ENCODE measurements at regions not wholly inside any gene's neighbourhood (a gene's known extent, or its start where the extent isn't known, plus 50 kb on each side); places are given as distances from the start of the nearest gene placed in this dataset.
A peak's percentile ranks its signal among the peaks of the same experiment; 100 is the strongest.

DNA sequence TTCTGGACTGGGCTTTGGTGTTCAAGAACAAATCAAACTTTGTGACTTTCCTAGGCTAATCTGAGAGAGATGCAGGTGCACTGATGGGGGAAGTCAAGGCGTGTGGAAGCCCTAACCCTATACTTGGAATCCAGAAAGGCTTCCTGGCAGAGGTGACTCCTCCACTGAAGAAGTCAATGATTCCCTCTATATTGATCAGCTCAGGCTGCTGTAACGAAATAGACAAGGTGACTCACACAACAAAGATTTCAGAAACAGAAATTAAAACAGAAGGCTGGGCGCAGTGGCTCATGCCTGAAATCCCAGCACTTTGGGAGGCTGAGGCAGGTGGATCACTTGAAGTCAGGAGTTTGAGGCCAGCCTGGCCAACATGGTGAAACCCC lies 69.6 kb upstream of the GGTA1 start:
- H3K27me3 ChIP-seq (ENCODE audit: control insufficient read depth in 5 of 5, insufficient read depth in 4 of 5, low read length in 5 of 5), result no peaks in the 10 kb centered on the region
- peak overlapping the region in 2 of 5 donors; percentile 9 to 44 for H3K9ac ChIP-seq (ENCODE audit: low read length in 5 of 5)
- H3K27ac ChIP-seq (ENCODE audit: low read depth, low read length), result peak overlapping the region; percentile 74
- H3K4me3 ChIP-seq (ENCODE audit: low read depth in 1 of 5, low read length in 5 of 5), result peak overlapping the region in 1 of 5 donors; percentile 45
- H3K36me3 ChIP-seq (ENCODE audit: control insufficient read depth in 5 of 5, insufficient read depth in 5 of 5, low read length in 5 of 5), result peaks cover 0 to 2% (median 0%) of the 10 kb centered on the region in 5 donors
- no peaks in the 10 kb centered on the region for H3K9me3 ChIP-seq (ENCODE audit: control insufficient read depth in 5 of 5, low read length in 5 of 5)
- peaks cover 14 to 36% (median 33%) of the 10 kb centered on the region in 5 donors for H3K4me1 ChIP-seq (ENCODE audit: control insufficient read depth in 5 of 5, insufficient read depth in 5 of 5, low read length in 5 of 5)

DNA sequence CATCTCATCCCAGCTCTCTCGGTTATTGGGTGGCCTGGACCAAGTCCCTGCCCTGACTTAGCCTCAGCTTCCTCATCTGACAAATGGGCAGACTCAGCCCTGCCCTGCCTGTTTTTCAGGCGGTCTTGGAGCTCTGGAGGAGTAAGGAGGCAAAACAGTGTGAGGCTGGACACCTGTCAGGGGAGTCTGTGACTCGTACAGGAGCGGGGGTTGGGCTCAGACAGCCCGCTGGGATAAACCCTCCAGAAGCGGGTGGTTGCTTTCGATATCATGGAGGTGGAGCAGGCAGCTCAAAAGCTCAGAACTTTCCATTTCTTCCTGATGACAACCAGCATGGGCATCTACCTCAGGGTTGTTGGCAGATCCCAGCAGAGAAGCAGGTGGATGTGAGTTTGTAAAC lies 72.9 kb upstream of the GGTA1 start:
- Histone ChIP-seq H3K9ac (ENCODE audit: low read length in 5 of 5) (no peak overlapping the region), H3K4me3 (ENCODE audit: low read depth in 1 of 5, low read length in 5 of 5) (no peak overlapping the region), H3K9me3 (ENCODE audit: control insufficient read depth in 5 of 5, low read length in 5 of 5) (no peaks in the 10 kb centered on the region), H3K36me3 (ENCODE audit: control insufficient read depth in 5 of 5, insufficient read depth in 5 of 5, low read length in 5 of 5) (peaks cover 0 to 2% (median 0%) of the 10 kb centered on the region in 5 donors), H3K27me3 (ENCODE audit: control insufficient read depth in 5 of 5, insufficient read depth in 4 of 5, low read length in 5 of 5) (no peaks in the 10 kb centered on the region), H3K27ac (ENCODE audit: low read depth, low read length) (no peak overlapping the region), H3K4me1 (ENCODE audit: control insufficient read depth in 5 of 5, insufficient read depth in 5 of 5, low read length in 5 of 5) (peaks cover 12 to 29% (median 22%) of the 10 kb centered on the region in 5 donors)

DNA sequence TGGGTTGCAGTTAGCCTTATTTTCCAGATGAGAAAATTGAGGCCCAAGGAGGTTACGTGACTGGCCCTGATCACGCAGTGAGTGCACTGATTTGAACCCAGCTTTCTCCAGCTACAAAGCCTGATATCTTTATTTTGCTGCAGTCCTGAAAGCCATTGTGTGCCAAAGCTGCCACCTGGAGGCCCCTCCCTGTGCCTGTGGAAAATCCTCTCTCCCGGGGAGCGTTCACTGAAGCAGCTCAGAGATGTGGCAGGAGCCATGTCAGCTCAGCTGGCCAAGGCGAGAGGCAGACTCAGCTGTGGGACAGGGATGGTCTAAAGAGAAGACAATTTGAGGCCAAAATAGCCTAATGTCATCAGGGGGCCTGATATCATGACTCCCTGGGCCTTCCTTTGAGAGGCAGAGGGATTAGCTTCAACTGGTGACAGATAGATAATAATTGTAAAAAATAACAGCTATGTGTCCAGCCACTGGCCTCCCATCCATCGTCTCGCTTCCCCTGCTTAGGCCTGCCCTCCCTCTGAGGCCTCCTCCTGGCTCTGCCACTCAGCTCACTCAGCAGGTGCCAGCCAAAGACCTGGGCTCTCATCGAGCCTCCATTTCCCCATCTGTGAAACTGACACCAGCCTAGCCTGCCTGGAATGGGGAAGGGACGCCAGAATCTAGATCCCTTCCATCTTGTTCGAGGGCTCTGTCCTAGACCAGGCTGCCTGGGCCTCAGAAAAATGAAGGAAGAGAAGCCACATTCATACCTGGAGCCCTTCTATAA lies 74.3 kb upstream of the GGTA1 start:
- H3K36me3 ChIP-seq (ENCODE audit: control insufficient read depth in 5 of 5, insufficient read depth in 5 of 5, low read length in 5 of 5), result peaks cover 0 to 2% (median 0%) of the 10 kb centered on the region in 5 donors
- H3K9me3 ChIP-seq (ENCODE audit: control insufficient read depth in 5 of 5, low read length in 5 of 5), result no peaks in the 10 kb centered on the region
- H3K27me3 ChIP-seq (ENCODE audit: control insufficient read depth in 5 of 5, insufficient read depth in 4 of 5, low read length in 5 of 5), result no peaks in the 10 kb centered on the region
- peaks cover 3 to 16% (median 8%) of the 10 kb centered on the region in 5 donors for H3K4me1 ChIP-seq (ENCODE audit: control insufficient read depth in 5 of 5, insufficient read depth in 5 of 5, low read length in 5 of 5)
- no peak overlapping the region for H3K4me3 ChIP-seq (ENCODE audit: low read depth in 1 of 5, low read length in 5 of 5)
- peak overlapping the region in 1 of 5 donors; percentile 27 for H3K9ac ChIP-seq (ENCODE audit: low read length in 5 of 5)
- H3K27ac ChIP-seq (ENCODE audit: low read depth, low read length), result no peak overlapping the region

DNA sequence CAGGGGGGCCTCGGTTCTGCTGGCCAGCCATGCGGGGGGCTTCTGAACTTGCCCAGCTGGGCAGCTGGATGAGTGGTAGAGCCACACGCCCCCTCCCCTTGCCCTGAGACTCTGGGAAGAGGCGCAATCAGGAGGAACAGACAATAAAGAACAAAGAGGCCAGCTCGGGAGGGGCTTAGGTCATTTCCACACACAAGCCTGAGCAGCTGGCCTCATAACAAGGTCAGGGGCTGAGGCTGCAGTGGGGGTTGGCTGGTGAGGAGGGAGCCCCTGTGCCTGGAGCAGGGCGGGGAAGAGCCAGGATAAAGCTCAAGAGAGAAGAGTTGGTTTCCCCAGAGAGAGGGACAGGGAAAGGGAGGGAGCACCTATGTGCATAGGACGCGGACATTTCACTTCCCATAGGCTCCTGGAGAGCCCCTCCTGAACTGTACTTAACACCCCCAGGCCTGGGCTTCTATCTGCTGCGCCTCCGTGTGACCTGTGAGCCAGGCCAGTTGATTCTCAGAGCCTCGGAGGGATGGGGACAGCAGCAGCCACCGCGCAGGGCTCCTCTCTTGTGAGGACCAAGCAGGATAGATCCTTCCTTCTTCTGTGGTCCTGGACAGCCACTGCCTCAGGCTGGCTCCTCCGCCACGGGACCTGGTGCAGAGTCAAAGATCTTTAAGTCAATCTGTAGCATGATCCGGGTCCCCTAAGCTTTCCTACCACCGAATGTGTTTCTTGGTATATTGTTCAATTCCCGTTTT lies 75.3 kb upstream of the GGTA1 start:
- Histone ChIP-seq H3K4me3 (ENCODE audit: low read depth in 1 of 5, low read length in 5 of 5) (no peak overlapping the region), H3K27ac (ENCODE audit: low read depth, low read length) (no peak overlapping the region), H3K4me1 (ENCODE audit: control insufficient read depth in 5 of 5, insufficient read depth in 5 of 5, low read length in 5 of 5) (peaks cover 0 to 10% (median 0%) of the 10 kb centered on the region in 5 donors), H3K27me3 (ENCODE audit: control insufficient read depth in 5 of 5, insufficient read depth in 4 of 5, low read length in 5 of 5) (no peaks in the 10 kb centered on the region), H3K9ac (ENCODE audit: low read length in 5 of 5) (peak overlapping the region in 1 of 5 donors; percentile 11), H3K36me3 (ENCODE audit: control insufficient read depth in 5 of 5, insufficient read depth in 5 of 5, low read length in 5 of 5) (peaks cover 0 to 2% (median 0%) of the 10 kb centered on the region in 5 donors), H3K9me3 (ENCODE audit: control insufficient read depth in 5 of 5, low read length in 5 of 5) (no peaks in the 10 kb centered on the region)

DNA sequence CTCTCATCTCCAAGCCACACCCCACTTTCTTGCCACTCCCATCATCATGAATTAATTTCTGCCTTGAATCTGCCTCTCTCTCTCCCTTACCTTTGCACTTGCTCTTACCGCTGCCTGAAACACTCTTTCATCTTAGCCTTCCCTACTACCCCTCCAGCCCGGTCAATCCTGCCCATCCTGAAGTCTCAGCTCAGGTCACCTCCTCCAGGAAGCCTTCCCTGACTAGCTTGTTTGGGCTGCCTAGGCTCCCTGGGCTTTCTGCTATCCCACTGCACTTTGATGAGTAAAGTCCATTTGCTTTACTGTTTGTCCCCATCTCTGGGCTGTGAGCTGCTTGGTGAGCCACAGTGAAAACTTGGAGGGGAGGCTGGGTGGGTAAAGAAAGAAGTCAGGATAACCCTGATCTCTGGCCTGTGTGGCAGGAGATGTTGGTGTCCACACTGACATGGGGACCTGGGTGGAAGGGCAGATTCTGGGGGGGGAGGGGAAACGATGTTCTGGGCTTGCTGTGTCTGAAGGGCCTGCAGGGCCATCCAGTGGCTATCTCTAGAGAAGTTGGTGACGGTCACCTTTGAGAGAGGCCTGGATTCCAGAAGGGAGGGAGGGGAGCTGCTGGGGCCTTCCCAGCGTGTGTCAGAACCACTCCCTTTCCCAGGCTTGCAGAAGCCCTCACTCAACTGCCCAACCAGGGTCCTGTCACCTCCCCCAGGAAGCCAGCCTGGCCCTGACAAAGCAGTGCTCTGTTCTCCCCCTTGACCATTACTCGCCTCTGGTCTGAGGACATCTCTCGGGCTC lies 75.0 kb upstream of the DAB2IP start:
- Histone ChIP-seq H3K27me3 (ENCODE audit: control insufficient read depth in 5 of 5, insufficient read depth in 4 of 5, low read length in 5 of 5) (no peaks in the 10 kb centered on the region), H3K9me3 (ENCODE audit: control insufficient read depth in 5 of 5, low read length in 5 of 5) (no peaks in the 10 kb centered on the region), H3K9ac (ENCODE audit: low read length in 5 of 5) (no peak overlapping the region), H3K4me1 (ENCODE audit: control insufficient read depth in 5 of 5, insufficient read depth in 5 of 5, low read length in 5 of 5) (peaks cover 0 to 10% (median 0%) of the 10 kb centered on the region in 5 donors), H3K27ac (ENCODE audit: low read depth, low read length) (no peak overlapping the region), H3K36me3 (ENCODE audit: control insufficient read depth in 5 of 5, insufficient read depth in 5 of 5, low read length in 5 of 5) (no peaks in the 10 kb centered on the region), H3K4me3 (ENCODE audit: low read depth in 1 of 5, low read length in 5 of 5) (no peak overlapping the region)

DNA sequence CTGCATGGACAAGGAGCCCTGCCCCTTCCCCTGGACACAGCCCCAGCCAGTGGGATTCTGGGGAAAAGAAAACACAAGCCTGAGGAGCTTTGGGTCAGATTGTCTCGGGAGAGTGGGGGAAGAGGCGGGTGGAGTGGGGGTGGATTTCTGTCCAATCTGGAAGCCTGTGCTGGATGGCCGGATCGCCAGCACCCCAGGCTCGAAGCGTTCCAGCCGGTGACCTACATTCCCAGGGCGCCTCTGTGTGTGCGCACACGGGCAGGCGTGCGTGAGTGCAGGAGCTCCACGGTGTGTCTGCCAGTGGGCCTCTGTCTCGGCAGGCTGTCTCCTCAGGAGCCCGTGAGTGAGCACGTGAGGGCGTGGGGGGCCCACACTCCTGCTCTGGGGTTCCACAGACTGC lies 74.3 kb upstream of the DAB2IP start:
- no peak overlapping the region for H3K9ac ChIP-seq (ENCODE audit: low read length in 5 of 5)
- no peaks in the 10 kb centered on the region for H3K36me3 ChIP-seq (ENCODE audit: control insufficient read depth in 5 of 5, insufficient read depth in 5 of 5, low read length in 5 of 5)
- no peaks in the 10 kb centered on the region for H3K27me3 ChIP-seq (ENCODE audit: control insufficient read depth in 5 of 5, insufficient read depth in 4 of 5, low read length in 5 of 5)
- H3K4me1 ChIP-seq (ENCODE audit: control insufficient read depth in 5 of 5, insufficient read depth in 5 of 5, low read length in 5 of 5), result peaks cover 0 to 10% (median 0%) of the 10 kb centered on the region in 5 donors
- no peaks in the 10 kb centered on the region for H3K9me3 ChIP-seq (ENCODE audit: control insufficient read depth in 5 of 5, low read length in 5 of 5)
- no peak overlapping the region for H3K4me3 ChIP-seq (ENCODE audit: low read depth in 1 of 5, low read length in 5 of 5)
- H3K27ac ChIP-seq (ENCODE audit: low read depth, low read length), result no peak overlapping the region

DNA sequence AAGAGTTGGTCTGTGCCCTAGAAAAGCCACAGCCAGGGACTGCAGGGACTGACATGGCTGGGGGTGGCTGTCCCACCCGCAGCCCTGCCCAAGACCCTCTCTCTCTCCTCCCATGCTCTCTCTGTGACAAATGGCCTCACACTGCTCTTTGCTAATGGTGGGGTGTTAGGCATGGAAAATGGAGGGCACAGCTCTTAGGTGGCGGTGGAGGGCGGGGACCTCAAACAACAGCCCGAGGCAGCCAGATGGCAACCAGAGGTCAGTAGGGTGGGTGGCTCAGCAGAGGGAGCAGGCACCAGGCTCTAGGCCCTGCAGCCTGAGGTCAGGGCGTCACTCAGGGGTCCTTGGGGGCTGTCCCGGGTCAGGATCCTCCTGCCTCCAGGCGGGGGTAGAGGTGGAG lies 73.9 kb upstream of the DAB2IP start:
- H3K9ac ChIP-seq (ENCODE audit: low read length in 5 of 5), result no peak overlapping the region
- no peak overlapping the region for H3K27ac ChIP-seq (ENCODE audit: low read depth, low read length)
- H3K9me3 ChIP-seq (ENCODE audit: control insufficient read depth in 5 of 5, low read length in 5 of 5), result no peaks in the 10 kb centered on the region
- no peaks in the 10 kb centered on the region for H3K36me3 ChIP-seq (ENCODE audit: control insufficient read depth in 5 of 5, insufficient read depth in 5 of 5, low read length in 5 of 5)
- H3K4me3 ChIP-seq (ENCODE audit: low read depth in 1 of 5, low read length in 5 of 5), result no peak overlapping the region
- no peaks in the 10 kb centered on the region for H3K27me3 ChIP-seq (ENCODE audit: control insufficient read depth in 5 of 5, insufficient read depth in 4 of 5, low read length in 5 of 5)
- peaks cover 0 to 10% (median 0%) of the 10 kb centered on the region in 5 donors for H3K4me1 ChIP-seq (ENCODE audit: control insufficient read depth in 5 of 5, insufficient read depth in 5 of 5, low read length in 5 of 5)

DNA sequence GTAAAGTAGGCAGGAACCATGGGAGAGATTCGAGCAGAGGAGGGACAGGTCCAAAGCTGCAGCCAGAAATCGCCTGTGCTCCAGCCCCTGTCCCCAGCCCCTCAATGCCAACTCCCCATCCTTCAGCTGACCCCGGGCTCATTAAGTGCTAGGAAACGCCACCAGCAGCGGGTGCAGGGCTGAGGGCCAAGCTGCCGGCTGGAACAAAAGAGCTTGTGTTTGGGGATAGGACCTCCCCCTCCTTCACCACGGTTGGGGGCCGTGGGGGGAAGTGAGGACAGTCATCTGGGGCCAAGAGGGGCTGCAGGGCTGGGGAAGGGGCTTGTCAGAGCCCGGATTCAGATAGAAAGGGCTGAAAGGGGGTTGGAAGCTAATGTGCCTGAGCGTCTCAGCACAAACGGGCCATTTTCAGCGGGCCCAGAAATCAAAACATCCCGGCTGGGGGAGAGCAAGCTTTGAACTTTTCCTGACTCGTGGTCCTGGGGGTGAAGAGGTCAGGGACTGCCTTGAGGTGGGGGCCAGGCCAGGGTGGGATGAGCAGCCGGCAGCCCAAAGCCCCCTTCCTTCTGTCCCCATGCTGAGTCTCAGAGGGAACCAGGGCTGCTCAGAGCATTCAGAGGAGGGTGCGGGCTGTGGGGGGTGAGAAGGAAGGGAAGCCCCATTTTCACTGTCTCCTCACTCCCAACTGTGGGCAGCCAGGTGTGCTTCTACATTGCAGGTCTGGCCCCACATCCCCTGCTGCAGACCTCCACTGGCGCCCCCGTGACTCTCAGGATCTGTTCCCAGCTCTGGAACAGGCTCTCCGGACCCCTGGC lies 69.4 kb upstream of the DAB2IP start:
- H3K36me3 ChIP-seq (ENCODE audit: control insufficient read depth in 5 of 5, insufficient read depth in 5 of 5, low read length in 5 of 5), result no peaks in the 10 kb centered on the region
- H3K27me3 ChIP-seq (ENCODE audit: control insufficient read depth in 5 of 5, insufficient read depth in 4 of 5, low read length in 5 of 5), result no peaks in the 10 kb centered on the region
- no peak overlapping the region for H3K27ac ChIP-seq (ENCODE audit: low read depth, low read length)
- peaks cover 0 to 10% (median 7%) of the 10 kb centered on the region in 5 donors for H3K4me1 ChIP-seq (ENCODE audit: control insufficient read depth in 5 of 5, insufficient read depth in 5 of 5, low read length in 5 of 5)
- H3K9me3 ChIP-seq (ENCODE audit: control insufficient read depth in 5 of 5, low read length in 5 of 5), result no peaks in the 10 kb centered on the region
- no peak overlapping the region for H3K9ac ChIP-seq (ENCODE audit: low read length in 5 of 5)
- no peak overlapping the region for H3K4me3 ChIP-seq (ENCODE audit: low read depth in 1 of 5, low read length in 5 of 5)

DNA sequence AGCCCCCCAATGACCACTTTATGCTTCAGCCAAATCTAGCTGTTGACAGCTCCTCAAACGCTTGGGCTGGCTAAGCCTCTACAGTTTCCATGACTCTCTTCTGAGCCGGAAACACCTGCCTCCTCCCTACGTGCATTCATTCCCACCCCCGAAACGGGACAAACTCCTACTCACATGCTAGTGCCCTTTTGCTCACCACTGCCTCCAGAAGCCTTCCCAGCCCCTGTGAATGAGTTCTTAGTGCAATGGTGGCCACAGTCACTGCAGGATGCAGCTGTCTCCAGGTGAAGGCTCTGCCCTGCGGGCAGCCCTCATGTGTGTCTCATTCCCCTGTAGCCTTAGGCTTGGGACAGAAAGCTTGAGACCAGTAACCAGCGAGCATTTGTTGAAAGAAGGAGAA lies 68.8 kb upstream of the DAB2IP start:
- no peak overlapping the region for H3K4me3 ChIP-seq (ENCODE audit: low read depth in 1 of 5, low read length in 5 of 5)
- no peaks in the 10 kb centered on the region for H3K36me3 ChIP-seq (ENCODE audit: control insufficient read depth in 5 of 5, insufficient read depth in 5 of 5, low read length in 5 of 5)
- no peaks in the 10 kb centered on the region for H3K27me3 ChIP-seq (ENCODE audit: control insufficient read depth in 5 of 5, insufficient read depth in 4 of 5, low read length in 5 of 5)
- no peak overlapping the region for H3K27ac ChIP-seq (ENCODE audit: low read depth, low read length)
- H3K9ac ChIP-seq (ENCODE audit: low read length in 5 of 5), result no peak overlapping the region
- H3K4me1 ChIP-seq (ENCODE audit: control insufficient read depth in 5 of 5, insufficient read depth in 5 of 5, low read length in 5 of 5), result peaks cover 0 to 7% (median 7%) of the 10 kb centered on the region in 5 donors
- no peaks in the 10 kb centered on the region for H3K9me3 ChIP-seq (ENCODE audit: control insufficient read depth in 5 of 5, low read length in 5 of 5)

Measured in subcutaneous abdominal adipose tissue (tissue), 5 donors.